Hematopoietic multipotent progenitor cell treated with erythropoietin and hydrocortisone succinate and interleukin-3 and kit ligand, for 17 days (in vitro differentiated cells): ENCODE measurements at regions not wholly inside any gene's neighbourhood (a gene's known extent, or its start where the extent isn't known, plus 50 kb on each side); places are given as distances from the start of the nearest gene placed in this dataset.

Experiments used
- DNase-seq: peaks from one replicate; pipeline ENCODE4 v3.0.0-alpha.2; 2015; ENCODE audit warnings: low spot score

DNA sequence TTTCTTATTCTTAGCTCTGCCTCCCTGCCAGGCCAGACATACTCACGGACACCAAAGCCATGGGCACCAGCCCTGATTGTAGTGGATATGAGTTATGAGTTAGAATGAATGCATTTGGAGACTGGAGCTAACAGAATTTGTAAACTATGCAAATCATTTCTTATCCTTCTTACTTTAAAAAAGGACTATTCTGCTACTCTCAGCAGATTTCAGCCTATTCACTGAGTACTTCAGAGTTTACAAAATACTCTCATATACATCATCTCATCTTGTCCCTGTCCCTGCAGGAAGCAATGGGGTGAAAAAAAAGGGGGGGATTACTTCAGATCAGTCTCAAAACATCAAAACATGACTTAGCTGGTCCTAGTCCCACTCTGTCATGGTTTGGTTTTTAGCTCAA is 541.4 kb upstream of the PLXNA2 start:
- DNase-seq, result no peak

DNA sequence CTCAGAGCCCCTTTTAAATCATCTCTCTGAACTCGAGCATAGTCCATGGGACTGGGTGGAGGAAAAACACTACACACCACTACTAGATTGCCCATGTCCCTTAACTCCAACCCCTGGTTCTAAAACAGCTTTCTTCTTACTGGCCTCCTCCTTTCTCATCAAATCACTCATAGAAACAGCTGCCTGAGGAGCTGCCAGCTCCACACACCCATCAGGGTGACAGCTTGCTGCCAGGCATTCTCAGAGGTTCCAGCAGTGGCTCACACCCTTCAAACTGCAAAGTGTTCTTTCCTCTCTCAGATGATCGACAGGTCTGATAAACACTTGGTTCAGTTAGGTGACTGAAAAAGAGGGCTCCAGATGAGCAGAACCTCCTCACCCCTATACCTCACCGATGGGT is 543.0 kb upstream of the PLXNA2 start:
- no peak for DNase-seq

DNA sequence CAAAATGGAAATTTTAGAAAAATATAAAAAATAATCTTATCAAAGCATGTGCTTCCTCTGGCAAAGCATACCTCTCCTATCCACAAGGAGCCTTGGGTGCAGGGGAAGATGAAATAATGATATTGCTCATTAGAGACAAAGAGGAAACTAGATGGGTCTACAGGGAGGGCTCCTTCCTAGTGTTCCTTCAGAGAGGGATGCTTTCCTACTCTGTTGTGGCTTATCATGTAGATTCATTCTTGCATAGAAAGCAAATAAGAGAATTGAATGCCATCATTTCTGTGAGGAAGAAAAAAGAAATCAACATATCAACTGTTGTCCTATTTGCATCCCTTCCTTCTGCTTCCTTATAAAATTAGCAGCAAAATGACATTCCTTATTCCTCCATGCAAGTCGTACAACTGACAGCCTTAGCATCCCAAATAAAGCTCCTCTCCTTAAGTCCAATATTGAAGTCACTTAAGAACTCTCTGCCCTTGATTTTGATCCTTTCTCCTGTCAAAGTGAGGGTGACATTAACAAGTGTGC is 543.9 kb upstream of the PLXNA2 start:
- DNase-seq, result no peak

DNA sequence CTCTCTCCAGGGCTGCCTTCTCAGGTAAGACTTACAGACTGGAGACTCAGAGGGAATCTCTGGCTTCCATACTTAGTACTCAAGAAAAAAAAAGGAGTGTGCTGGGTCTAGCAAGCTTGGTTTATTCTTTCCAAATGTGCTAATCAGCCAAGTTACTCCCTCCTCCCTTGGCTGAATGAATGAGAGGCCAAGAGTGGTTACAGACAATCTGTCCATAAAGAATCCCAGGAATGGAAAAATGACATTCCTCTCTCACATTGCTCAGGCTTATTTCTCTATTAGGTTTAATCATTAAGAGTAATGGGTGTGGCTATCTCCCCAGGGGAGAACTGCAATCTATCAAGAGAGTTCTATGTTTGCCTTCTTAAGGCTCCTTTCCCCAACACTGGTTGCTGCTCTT is 547.3 kb upstream of the PLXNA2 start:
- no peak for DNase-seq

DNA sequence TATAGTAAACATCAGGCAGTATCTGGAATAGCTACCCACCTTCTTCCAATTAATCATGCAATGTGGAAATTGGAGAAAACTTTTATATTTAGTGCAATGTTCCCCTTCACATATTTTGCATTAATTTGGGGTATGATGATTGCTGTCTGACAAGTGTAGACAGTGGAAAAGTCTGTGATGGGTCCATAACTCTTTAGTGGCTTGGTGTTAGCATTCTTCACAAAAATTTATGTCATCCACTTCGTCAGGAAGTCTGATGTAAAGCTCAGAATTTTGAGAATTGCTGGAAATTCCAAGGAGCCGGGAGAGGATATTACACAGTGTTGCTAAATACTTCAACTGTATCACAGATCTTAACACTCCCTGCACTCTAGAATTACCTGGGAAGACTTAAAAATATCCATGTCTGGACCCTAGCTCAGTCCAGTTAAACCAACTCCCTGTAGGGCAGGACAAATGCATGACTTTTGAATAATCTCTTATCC is 549.7 kb upstream of the PLXNA2 start:
- DNase-seq, result no peak

DNA sequence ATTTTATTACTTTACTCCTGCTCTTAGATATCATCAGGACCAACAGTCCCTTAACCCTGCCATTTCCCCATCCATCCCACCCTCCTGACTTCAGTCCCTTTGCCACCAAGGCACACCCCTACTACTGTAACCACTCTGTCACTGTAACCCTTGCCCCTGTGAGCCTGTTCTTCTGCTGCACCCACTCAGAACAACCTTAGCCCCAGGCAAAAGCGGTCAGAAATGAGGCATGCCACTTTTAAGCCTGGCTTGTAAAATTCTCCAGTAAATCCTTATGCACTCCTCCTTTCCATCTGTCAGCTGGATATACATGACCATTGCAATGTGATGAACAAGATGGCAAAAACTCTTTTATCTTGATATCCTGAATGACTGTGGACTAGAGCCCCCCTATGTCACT is 555.0 kb upstream of the PLXNA2 start:
- DNase-seq, result no peak

DNA sequence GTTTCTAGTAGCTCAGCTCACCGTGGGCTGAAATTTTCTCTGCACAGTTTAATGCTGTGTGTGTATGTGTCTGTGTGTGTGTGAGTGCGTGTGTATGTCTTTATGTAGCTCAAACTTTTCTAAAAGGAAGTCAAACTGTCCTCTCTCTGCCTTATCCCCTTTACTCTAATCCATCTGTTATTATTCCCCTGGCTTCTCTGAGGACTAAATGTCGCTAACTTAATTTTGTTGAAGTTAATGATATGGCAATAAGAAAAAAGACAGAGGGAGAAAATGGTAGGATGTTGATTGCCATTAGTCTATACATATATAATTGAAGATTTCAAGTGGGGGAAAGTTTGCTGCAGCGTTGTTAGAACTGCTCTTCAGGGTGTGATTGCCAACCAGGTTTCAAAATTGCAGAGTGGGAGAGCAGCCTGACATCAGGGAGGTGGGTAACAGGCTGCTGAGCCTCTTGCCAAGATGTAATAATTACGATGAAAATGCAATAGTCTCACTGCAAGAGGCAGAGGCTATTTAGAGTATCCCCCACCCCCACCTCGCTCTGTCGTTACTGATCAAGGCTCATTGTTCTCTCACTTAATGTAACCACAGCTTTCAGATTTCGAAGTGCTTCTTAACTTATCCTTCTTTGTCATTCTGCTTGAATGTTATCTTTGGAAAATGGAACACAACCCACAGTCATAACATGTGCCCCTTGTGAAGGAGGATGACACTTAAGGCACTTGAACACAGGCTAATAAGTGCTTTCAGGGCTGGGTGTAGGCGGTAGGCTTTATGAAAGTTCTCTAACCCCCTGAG is 559.0 kb upstream of the PLXNA2 start:
- DNase-seq, result no peak

DNA sequence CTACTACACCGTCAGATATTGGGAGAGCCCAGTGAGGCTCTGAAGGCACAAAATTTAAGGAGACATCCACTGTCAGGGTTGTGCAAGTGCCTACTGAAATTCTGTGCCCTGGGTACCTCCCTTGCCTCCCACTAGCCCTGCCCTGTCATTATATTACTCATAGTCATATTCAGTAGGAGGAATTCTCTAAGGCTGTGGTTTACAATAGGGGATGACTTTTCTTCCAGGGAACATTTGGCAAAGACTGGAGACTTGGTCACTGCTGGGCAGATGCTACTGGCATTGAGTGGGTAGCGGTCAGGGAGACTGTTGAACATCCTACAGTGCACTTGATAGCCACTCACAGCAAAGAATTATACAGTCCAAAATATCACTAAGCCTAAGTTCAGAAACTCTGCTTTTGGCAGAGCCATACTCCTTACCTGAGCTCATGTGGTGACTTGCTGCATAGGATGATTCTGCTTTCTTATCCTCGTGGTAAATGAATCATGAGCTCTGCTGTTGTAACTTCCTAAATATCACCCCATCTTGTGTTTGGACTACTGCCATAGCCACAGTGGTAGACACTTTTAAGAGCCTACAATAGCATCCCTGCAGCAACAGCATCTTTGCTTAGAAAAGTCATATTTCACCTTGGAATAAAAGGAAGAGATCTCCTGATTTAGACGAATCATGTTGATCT is 563.4 kb upstream of the PLXNA2 start:
- no peak for DNase-seq

DNA sequence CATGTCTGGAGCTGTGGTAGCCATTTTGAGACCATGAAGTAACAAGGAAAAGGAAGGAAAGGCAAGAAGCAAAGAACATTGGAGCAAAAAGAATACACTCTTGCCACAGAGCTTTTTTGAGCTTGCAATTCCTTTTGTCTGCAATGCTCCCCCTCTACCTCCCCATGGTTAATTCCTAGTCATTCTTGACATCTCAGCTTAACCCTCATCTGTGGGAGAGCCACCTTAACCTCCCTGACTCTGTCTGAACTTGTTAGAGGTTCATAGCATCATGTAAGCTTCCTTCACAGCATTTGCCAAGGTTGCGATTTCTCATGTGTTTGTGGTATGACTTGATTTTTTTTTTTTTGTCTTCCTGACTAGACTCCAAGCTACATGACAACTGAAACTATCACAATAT is 564.1 kb upstream of the PLXNA2 start:
- no peak for DNase-seq

DNA sequence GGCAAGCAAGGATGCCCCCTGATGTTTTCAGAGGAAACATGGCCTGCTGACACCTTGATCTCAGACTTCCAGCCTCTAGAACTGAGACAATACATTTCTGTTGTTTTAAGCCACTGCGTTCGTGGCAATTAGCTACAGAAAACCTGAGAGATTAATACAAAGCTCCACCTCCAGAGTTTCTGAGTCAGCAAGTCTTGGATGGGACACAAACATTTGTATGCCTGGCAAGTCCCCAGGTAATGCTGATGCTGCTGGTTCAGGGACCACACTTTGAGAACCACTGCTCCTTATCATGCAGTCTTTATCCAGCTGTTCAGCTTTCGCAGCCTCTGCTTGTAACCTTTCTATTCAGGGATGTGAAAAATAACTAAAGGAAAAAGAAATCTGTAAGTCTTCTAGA is 565.7 kb upstream of the PLXNA2 start:
- no peak for DNase-seq

DNA sequence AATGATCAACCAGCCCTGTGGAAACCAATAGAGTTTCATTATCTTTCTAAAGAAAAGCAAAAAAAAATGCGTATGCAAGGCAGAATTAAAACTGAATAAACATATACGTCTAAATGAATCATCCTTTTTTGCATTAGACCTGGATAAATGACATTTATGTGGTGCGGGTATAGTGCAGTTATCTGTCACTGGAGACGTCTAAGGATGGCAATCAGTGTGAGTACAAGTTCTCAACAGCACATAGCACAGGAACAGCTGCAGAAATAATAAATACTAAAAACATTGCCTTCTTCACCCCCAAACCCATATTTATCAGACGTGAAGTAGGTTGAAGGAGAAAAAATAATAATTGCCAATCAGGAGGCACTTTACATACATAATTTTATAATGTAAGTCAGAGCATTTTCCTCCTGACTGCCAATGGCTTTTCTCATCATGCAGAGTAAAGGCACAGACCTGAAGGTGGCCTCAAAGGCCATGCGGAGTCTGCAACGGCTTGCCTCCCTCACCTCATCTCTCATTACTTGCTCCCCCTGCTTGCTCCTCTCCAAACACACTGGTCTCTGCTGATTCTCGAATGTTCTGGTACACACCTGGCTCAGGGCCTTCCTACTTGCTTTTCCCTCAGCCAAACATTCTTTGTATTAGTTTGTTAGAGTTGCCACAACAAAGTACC is 574.7 kb upstream of the PLXNA2 start:
- no peak for DNase-seq

DNA sequence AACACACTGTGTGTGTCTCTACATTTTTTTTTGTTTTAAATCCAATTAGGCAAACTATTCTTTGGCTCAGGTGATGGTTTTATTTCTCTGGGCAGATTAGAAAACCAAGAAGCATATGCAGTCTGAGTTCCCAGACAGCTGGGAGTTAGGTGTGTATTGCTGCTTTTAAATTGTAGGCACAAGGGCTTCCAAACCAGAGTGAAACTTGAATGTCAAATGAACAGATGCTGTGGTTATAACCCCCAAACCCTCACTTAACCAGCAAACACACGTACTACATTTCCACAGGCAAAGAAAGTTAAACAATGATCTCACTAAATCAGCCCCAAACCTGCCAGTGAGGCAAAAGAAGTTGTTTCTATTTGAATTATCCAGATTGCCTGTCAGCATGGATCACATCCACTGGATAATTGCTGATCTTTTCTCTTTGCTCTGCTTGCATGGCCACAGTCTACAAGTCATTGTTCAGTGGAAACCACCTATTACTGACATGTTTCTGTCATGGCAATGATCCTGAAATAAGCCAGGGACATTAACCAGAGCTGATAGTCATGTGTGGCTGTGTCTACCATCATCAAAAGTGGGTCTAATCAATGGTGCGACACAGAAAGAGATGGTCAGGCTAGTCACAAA is 576.5 kb upstream of the PLXNA2 start:
- no peak for DNase-seq

DNA sequence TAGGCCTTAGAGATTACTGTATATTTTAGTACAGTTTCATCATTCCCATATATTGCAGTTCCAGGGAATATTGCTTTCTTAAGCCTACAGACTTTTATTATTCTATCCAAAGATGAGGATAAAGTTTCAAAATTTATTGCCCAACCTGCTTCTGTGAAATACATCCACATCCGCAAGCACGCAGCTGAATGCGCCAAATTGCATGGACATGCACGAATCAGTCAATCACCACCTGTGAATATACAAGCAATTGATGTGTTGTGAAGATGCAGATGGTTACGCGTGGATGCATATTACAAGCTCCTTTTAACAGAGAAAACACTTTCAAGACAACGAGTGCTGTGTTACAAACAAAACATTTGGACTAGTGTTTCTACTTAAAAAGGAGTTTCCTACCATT is 577.8 kb upstream of the PLXNA2 start:
- DNase-seq, result no peak

DNA sequence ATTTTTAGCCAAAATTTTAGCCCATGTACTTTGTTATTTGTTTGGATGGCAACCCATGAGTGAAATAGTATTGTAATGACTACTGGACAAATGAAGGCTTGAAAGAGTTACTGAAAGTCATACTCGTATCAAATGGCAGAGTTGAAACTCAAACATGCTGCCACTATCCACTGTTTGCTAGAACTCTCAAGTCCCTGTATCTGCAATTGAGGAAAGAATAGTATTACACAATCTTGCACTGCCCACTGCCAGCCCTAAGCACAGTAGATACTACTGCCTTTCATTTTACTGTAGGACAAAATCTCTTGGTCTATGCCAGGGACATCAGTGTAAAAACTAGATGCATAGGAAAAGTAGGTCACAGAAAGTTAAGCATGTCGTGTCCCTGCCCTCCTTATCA is 581.1 kb upstream of the PLXNA2 start:
- DNase-seq, result no peak

DNA sequence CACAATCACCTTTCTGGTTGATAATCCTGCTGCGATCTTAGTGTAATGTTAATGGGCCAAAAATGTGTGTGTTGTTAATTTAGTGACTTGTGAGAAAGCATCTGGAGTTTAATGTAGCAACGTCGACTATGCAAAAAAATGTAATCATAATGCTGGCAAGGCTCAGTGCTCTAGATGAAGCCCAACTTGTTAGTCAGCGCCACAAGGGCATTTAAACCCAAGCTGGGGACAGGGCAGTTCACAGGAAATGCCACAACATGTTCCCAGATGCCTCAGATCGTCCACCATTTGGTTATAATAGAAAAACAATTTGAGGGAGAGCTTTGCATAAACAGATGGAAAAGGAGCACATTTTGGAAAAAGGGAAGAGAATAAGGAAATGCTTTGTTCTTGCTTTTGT is 585.4 kb upstream of the PLXNA2 start:
- no peak for DNase-seq

DNA sequence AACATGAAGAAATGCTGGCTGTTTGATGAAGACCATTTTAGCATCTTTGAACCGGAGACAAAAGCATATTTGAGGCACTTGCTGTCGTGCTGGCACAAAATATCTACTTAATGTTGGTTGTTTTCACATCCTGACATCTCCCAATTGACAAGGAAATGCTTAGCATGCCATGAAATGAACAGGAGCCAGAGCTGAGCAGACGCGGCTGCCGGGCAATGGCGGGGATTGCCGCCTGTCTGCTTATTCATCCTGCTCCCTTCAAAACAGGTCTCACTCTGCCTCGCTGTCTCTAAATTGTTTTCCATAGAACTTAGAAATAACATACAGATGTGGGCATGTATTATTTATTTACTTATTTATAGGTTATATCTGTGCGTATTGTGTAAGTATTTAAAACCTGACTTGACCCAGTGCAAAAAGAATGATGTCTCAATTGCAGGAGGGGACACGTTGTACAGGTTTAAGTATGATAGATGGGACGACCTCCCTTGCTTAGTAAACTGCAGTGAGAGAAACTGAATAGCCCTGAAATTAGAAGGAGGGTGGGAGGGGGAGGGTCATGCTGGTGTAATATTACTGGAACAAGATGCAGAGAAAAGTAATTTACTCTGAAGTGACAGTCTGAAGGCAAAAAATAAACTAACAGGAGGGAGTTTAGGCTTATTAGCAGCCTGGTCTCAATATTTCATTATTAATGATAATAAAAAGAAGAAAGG is 590.4 kb upstream of the PLXNA2 start:
- DNase-seq, result no peak

DNA sequence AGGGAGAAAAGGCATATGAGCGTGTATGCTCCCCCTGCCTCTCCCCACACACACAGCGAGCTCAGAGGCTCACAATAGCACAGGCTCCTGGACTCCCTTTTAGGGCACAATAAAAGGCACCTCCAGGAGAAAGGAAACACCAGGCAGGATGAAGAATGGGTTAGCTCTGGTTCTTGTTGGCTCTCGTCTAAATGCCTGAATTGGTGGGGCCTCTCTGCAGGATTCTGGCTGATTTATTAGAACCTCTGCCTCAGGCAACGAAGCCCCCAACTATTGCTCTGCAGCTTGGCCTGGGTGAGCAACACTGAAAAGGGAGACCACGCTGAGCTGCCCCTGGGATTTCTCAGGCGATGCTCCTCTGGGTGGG is 590.9 kb upstream of the PLXNA2 start:
- DNase-seq, result no peak

DNA sequence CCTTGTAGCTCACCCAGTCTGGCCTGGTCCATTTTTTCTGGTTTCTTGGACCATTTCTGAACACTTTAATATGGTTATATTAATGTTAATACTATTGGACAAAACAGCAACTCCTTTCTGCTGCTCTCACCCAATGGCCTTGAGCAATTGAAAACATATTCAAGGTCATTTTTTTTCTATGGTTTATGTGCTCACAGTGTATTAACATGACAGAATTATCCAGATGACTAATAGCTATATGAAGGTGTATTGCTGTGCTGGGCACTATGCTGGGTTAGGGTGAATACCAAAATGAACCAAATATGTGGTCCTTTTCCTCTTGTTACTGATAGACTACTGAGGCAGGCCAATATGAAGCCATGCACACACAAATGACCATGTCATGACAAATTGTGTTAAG is 591.6 kb upstream of the PLXNA2 start:
- no peak for DNase-seq

DNA sequence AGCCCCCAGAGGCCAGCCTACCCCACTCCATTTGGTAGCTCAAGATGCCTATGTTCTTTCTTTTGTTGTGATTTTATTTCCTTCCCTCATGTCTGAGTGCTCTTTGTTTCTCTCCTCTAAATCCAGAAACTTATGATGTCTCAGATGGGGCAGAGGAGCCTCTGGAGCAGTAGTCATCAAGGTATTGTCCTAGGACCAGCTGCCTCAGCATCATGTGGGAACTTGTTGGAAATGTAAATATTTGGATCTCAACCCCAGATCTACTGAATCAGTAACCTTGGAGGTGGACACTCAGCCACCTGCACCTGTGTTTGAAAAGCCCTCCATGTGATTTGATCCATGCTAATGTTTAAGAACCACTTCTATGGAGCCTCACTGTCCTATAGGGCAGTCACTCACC is 593.1 kb upstream of the PLXNA2 start:
- DNase-seq, result no peak

DNA sequence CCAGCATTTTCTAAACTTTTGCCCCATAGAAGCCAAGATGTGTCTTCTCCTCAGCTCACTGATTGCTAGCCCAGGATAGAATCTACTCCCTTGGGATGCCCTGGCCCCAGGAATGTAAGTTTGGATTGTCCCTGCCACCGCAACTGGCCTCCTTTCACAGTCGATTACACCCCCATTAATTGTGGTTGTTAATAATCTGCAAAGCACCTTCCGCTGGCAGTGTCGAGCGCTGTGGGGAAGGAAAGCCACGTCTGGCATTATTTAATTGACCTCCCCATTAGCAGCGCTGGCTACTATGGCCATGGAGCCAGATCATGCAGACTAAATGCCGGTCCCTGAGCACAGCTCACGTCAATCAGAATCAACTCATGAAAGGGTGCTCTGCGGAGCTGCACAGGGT is 597.3 kb upstream of the PLXNA2 start:
- DNase-seq, result no peak

DNA sequence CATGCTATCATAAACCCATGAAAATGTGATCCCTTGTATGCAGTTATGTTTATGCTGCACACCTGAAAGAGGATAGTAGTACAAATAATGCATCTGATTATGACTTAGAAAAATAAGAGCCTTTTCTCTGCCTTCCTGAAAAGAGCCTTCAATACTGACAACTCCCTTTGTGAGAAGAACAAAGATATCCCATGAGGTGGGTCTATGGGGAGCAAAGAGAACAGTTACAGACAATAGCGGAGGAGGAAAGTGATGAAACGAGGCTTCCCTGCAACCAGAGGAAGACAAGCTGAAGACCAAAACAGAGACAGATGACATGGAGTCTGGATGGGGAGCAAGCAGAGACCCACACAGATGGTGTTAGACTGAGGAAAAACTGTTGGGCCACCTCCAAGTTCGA is 598.3 kb upstream of the PLXNA2 start:
- DNase-seq, result no peak

DNA sequence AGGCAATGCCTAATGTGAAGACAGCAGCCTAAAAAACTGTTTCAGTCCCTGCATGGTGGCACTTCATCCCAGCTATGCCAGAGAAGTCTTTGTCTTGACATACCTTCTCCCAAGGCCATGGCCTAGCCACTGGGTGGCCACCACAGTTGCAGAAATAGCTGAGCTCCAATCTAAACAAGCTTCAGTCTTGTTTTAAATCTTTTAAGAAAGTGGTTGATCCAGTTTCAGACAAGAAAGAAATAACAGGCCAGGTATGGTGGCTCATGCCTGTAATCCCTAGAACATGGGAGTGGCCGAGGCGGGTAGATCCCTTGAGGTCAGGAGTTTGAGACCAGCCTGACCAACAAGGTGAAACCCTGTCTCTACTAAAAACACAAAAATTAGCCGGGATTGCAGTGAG is 600.0 kb upstream of the PLXNA2 start:
- DNase-seq, result no peak
